Ishikawa (cell line): ENCODE measurements at regions not wholly inside any gene's neighbourhood (a gene's known extent, or its start where the extent isn't known, plus 50 kb on each side); places are given as distances from the start of the nearest gene placed in this dataset.

Experiments used
- CREB1 ChIP-seq: IDR thresholded peaks from 2 replicates; pipeline ENCODE4 v1.6.1; 2012; ENCODE audit warnings: low read depth
- EGR1 ChIP-seq: IDR thresholded peaks from 2 replicates; pipeline ENCODE4 v1.6.1; 2012
- EP300 ChIP-seq: IDR thresholded peaks from 2 replicates; pipeline ENCODE4 v1.6.1; 2012; ENCODE audit warnings: borderline replicate concordance
- FOXM1 ChIP-seq: IDR thresholded peaks from 2 replicates; pipeline ENCODE4 v1.6.1; 2012; ENCODE audit warnings: low read depth, borderline replicate concordance
- MAX ChIP-seq: IDR thresholded peaks from 2 replicates; pipeline ENCODE4 v1.6.1; 2012
- NFIC ChIP-seq: IDR thresholded peaks from 2 replicates; pipeline ENCODE4 v1.6.1; 2012
- RAD21 ChIP-seq: IDR thresholded peaks from 2 replicates; pipeline ENCODE4 v1.6.1; 2012; ENCODE audit warnings: low read depth
- TAF1 ChIP-seq: IDR thresholded peaks from 2 replicates; pipeline ENCODE4 v1.6.1; 2012; ENCODE audit warnings: low read depth, mild to moderate bottlenecking
- TCF12 ChIP-seq: IDR thresholded peaks from 2 replicates; pipeline ENCODE4 v1.6.1; 2012; ENCODE audit warnings: low read depth
- TEAD4 ChIP-seq: IDR thresholded peaks from 2 replicates; pipeline ENCODE4 v1.6.1; 2012
- YY1 ChIP-seq: IDR thresholded peaks from 2 replicates; pipeline ENCODE4 v1.6.1; 2012; ENCODE audit warnings: low read depth
- ZBTB7A ChIP-seq: IDR thresholded peaks from 2 replicates; pipeline ENCODE4 v1.6.1; 2012; ENCODE audit warnings: low read depth
- TF ChIP-seq, protein P1 (sequence below): IDR thresholded peaks from 2 replicates; pipeline ENCODE4 v1.6.1; 2012; ENCODE audit warnings: low read depth, mild to moderate bottlenecking

DNA sequence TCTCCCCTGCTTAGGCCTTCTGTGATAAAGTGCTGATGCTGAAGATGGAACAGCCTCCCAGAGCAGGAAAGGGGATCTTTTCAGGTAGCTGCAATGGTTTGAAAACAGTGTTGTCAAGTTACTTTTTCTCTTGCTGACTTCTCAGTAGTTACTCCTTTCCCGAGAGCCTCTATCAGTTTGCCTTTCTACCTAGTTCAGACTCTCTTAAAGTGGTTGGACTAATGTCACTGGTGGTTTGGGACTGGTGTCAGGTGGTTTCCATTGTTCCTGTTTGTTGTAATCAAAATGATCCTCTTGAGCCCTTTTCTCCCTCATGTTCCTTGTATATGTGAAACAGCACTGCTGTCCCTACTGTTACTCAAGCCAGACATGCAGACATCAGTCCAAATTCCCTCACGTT, 91.4 kb downstream of the FAM217A start:
- TF ChIP-seq, protein P1, sequence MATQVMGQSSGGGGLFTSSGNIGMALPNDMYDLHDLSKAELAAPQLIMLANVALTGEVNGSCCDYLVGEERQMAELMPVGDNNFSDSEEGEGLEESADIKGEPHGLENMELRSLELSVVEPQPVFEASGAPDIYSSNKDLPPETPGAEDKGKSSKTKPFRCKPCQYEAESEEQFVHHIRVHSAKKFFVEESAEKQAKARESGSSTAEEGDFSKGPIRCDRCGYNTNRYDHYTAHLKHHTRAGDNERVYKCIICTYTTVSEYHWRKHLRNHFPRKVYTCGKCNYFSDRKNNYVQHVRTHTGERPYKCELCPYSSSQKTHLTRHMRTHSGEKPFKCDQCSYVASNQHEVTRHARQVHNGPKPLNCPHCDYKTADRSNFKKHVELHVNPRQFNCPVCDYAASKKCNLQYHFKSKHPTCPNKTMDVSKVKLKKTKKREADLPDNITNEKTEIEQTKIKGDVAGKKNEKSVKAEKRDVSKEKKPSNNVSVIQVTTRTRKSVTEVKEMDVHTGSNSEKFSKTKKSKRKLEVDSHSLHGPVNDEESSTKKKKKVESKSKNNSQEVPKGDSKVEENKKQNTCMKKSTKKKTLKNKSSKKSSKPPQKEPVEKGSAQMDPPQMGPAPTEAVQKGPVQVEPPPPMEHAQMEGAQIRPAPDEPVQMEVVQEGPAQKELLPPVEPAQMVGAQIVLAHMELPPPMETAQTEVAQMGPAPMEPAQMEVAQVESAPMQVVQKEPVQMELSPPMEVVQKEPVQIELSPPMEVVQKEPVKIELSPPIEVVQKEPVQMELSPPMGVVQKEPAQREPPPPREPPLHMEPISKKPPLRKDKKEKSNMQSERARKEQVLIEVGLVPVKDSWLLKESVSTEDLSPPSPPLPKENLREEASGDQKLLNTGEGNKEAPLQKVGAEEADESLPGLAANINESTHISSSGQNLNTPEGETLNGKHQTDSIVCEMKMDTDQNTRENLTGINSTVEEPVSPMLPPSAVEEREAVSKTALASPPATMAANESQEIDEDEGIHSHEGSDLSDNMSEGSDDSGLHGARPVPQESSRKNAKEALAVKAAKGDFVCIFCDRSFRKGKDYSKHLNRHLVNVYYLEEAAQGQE, result no peak
- no peak for TF ChIP-seq EP300
- TF ChIP-seq YY1, result no peak
- no peak for TF ChIP-seq RAD21
- TF ChIP-seq TAF1, result no peak
- TF ChIP-seq ZBTB7A, result no peak
- TF ChIP-seq FOXM1, result no peak
- no peak for TF ChIP-seq CREB1
- no peak for TF ChIP-seq EGR1
- no peak for TF ChIP-seq MAX
- TF ChIP-seq NFIC, result no peak
- TF ChIP-seq TEAD4, result no peak
- TF ChIP-seq TCF12, result no peak
